ENCODE measurements at regions not wholly inside any gene's neighbourhood (a gene's known extent, or its start where the extent isn't known, plus 50 kb on each side); places are given as distances from the start of the nearest gene placed in this dataset.

DNA sequence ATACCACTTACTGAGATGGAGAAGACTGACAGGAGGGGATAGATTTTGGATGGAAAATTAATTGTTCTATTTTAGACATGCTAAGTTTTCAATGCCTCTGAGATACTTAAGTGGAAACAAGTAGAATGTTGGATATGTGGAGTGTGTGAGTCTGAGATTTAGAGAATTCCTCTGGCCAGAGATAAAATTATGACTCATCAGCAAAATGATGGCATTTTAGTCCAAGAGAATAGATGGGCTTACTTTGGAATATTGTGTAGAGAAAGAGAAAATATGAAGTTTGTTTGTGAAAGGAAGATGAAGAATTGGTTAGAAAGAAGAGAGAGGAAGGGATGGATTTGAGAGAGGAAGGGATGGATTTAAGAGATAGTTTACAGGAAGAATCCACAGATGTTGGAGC is 108.6 kb upstream of the PPP1R2C start:
- TF ChIP-seq ZNF223 (tag by site-specific recombination; IDR thresholded peaks at IDR 0.05) (no peak), TRIM28 (IDR thresholded peaks at IDR 0.05; ENCODE audit: borderline replicate concordance, low read length) (no peak), EGR2 (tag by site-specific recombination; IDR thresholded peaks at IDR 0.05; ENCODE audit: low read depth) (no peak), ZNF133 (tag by site-specific recombination; IDR thresholded peaks at IDR 0.05) (no peak), ZNF830 (tag by site-specific recombination; IDR thresholded peaks at IDR 0.05; ENCODE audit: low read depth) (no peak), ZFP3 (tag by site-specific recombination; IDR thresholded peaks at IDR 0.05; ENCODE audit: low read depth) (no peak), ZNF623 (tag by site-specific recombination; IDR thresholded peaks at IDR 0.05) (no peak)
- TF ChIP-seq, protein P1, sequence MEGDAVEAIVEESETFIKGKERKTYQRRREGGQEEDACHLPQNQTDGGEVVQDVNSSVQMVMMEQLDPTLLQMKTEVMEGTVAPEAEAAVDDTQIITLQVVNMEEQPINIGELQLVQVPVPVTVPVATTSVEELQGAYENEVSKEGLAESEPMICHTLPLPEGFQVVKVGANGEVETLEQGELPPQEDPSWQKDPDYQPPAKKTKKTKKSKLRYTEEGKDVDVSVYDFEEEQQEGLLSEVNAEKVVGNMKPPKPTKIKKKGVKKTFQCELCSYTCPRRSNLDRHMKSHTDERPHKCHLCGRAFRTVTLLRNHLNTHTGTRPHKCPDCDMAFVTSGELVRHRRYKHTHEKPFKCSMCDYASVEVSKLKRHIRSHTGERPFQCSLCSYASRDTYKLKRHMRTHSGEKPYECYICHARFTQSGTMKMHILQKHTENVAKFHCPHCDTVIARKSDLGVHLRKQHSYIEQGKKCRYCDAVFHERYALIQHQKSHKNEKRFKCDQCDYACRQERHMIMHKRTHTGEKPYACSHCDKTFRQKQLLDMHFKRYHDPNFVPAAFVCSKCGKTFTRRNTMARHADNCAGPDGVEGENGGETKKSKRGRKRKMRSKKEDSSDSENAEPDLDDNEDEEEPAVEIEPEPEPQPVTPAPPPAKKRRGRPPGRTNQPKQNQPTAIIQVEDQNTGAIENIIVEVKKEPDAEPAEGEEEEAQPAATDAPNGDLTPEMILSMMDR (tag by site-specific recombination; IDR thresholded peaks at IDR 0.05), result no peak
- TF ChIP-seq, protein P2, sequence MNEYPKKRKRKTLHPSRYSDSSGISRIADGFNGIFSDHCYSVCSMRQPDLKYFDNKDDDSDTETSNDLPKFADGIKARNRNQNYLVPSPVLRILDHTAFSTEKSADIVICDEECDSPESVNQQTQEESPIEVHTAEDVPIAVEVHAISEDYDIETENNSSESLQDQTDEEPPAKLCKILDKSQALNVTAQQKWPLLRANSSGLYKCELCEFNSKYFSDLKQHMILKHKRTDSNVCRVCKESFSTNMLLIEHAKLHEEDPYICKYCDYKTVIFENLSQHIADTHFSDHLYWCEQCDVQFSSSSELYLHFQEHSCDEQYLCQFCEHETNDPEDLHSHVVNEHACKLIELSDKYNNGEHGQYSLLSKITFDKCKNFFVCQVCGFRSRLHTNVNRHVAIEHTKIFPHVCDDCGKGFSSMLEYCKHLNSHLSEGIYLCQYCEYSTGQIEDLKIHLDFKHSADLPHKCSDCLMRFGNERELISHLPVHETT (tag by site-specific recombination; IDR thresholded peaks at IDR 0.05), result no peak
- TF ChIP-seq, protein P3, sequence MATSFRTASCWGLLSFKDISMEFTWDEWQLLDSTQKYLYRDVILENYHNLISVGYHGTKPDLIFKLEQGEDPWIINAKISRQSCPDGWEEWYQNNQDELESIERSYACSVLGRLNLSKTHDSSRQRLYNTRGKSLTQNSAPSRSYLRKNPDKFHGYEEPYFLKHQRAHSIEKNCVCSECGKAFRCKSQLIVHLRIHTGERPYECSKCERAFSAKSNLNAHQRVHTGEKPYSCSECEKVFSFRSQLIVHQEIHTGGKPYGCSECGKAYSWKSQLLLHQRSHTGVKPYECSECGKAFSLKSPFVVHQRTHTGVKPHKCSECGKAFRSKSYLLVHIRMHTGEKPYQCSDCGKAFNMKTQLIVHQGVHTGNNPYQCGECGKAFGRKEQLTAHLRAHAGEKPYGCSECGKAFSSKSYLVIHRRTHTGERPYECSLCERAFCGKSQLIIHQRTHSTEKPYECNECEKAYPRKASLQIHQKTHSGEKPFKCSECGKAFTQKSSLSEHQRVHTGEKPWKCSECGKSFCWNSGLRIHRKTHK (tag by site-specific recombination; IDR thresholded peaks at IDR 0.05), result no peak
